Colonic mucosa (tissue), 4 donors: ENCODE measurements at regions not wholly inside any gene's neighbourhood (a gene's known extent, or its start where the extent isn't known, plus 50 kb on each side); places are given as distances from the start of the nearest gene placed in this dataset.

Source experiments
- DNase-seq: peaks from one replicate; pipeline ENCODE4 v3.0.0-alpha.2; 2020
- H3K27ac ChIP-seq: fragments of 200-600 bp; one replicate; pipeline ENCODE4 v1.8.0; 2021
- H3K27me3 ChIP-seq: fragments of 200-600 bp; one replicate; pipeline ENCODE4 v1.8.0; 2021
- H3K36me3 ChIP-seq: fragments of 200-600 bp; one replicate; pipeline ENCODE4 v1.8.0; 2021
- H3K4me1 ChIP-seq: fragments of 200-600 bp; one replicate; pipeline ENCODE4 v1.8.0; 2021; ENCODE audit warnings: mild to moderate bottlenecking
- H3K4me3 ChIP-seq: fragments of 200-600 bp; one replicate; pipeline ENCODE4 v1.8.0; 2021
- H3K9ac ChIP-seq, 2 donors: one replicate each; pipeline ENCODE4 v1.7.0; 2013; ENCODE audit warnings: control low read depth in 2 of 2, low read depth in 2 of 2, low read length in 2 of 2
- H3K9me3 ChIP-seq: fragments of 200-600 bp; one replicate; pipeline ENCODE4 v1.8.0; 2021
- CTCF ChIP-seq: fragments of 200-600 bp; IDR thresholded peaks from one replicate; pipeline ENCODE4 v1.8.0; 2022; ENCODE audit warnings: antibody characterized with exemption, mild to moderate bottlenecking
- intact Hi-C: fragments of 100-400 bp; cut with DNase I; formaldehyde crosslinking; loops from one replicate; pipeline ENCODE4 v1.14.1; 2022
- donor health status: healthy.
- donor health status: DM: no; HTN: no; CAD: no.
- donor health status: DM: no; HTN: no; CAD: no.

GRCh38 chr2:66110086-66110485, 324.8 kb upstream of the MEIS1 start:
- intact Hi-C loops, result no loop called here
- no peak for TF ChIP-seq CTCF
- Histone ChIP-seq H3K4me1 (no peaks in the 10 kb centered on the region), H3K9me3 (no peaks in the 10 kb centered on the region), H3K9ac (no peak overlapping the region), H3K27me3 (no peaks in the 10 kb centered on the region), H3K27ac (no peak overlapping the region), H3K36me3 (no peaks in the 10 kb centered on the region), H3K4me3 (no peak overlapping the region)
- DNase-seq, result no peak

GRCh38 chr2:66109419-66109818, 325.5 kb upstream of the MEIS1 start:
- Histone ChIP-seq H3K4me3 (no peak overlapping the region), H3K27ac (no peak overlapping the region), H3K9me3 (no peaks in the 10 kb centered on the region), H3K36me3 (no peaks in the 10 kb centered on the region), H3K9ac (no peak overlapping the region), H3K27me3 (no peaks in the 10 kb centered on the region), H3K4me1 (no peaks in the 10 kb centered on the region)
- intact Hi-C loops, result no loop called here
- peak; percentile 23 for DNase-seq
- no peak for TF ChIP-seq CTCF

GRCh38 chr2:66105066-66105753, 329.7 kb upstream of the MEIS1 start:
- no peak overlapping the region for H3K4me3 ChIP-seq
- H3K27me3 ChIP-seq, result no peaks in the 10 kb centered on the region
- no peaks in the 10 kb centered on the region for H3K36me3 ChIP-seq
- H3K9ac ChIP-seq, result no peak overlapping the region
- intact Hi-C loops, result no loop called here
- DNase-seq, result no peak
- TF ChIP-seq CTCF, result no peak
- no peaks in the 10 kb centered on the region for H3K4me1 ChIP-seq
- H3K27ac ChIP-seq, result no peak overlapping the region
- no peaks in the 10 kb centered on the region for H3K9me3 ChIP-seq

GRCh38 chr2:66103581-66103980, 331.3 kb upstream of the MEIS1 start:
- intact Hi-C loops, result no loop called here
- Histone ChIP-seq H3K4me3 (no peak overlapping the region), H3K4me1 (no peaks in the 10 kb centered on the region), H3K27ac (no peak overlapping the region), H3K9me3 (no peaks in the 10 kb centered on the region), H3K9ac (no peak overlapping the region), H3K36me3 (no peaks in the 10 kb centered on the region), H3K27me3 (no peaks in the 10 kb centered on the region)
- no peak for TF ChIP-seq CTCF
- no peak for DNase-seq

- no peak overlapping the region for H3K9ac ChIP-seq
- H3K4me3 ChIP-seq, result no peak overlapping the region
- no peaks in the 10 kb centered on the region for H3K4me1 ChIP-seq
- no peaks in the 10 kb centered on the region for H3K27me3 ChIP-seq
- intact Hi-C loops, result no loop called here
- no peak for TF ChIP-seq CTCF
- no peak for DNase-seq
- no peaks in the 10 kb centered on the region for H3K36me3 ChIP-seq
- H3K9me3 ChIP-seq, result no peaks in the 10 kb centered on the region
- no peak overlapping the region for H3K27ac ChIP-seq
Observed at GRCh38 chr2:66101206-66101605, 333.7 kb upstream of the MEIS1 start.
